ENCODE measurements at regions not wholly inside any gene's neighbourhood (a gene's known extent, or its start where the extent isn't known, plus 50 kb on each side); places are given as distances from the start of the nearest gene placed in this dataset.
A peak's percentile ranks its signal among the peaks of the same experiment; 100 is the strongest.
"Not testable (repeated sequence)": the region's sequence is repeated elsewhere in the genome, so short reads cannot be mapped to it uniquely, and the experiment has no call there.

GRCh38 chr10:42149027-42149700 lies 489.2 kb downstream of the ZNF33B start (continued):
- TF ChIP-seq ZNF707 (tag by site-specific recombination; IDR thresholded peaks at IDR 0.05) (no peak), ZNF157 (tag by site-specific recombination; IDR thresholded peaks at IDR 0.05) (no peak), PRDM1 (tag by site-specific recombination; IDR thresholded peaks at IDR 0.05) (no peak), ZNF366 (tag by site-specific recombination; conservative IDR thresholded peaks at IDR 0.05) (no peak), SP7 (tag by site-specific recombination; IDR thresholded peaks at IDR 0.05) (no peak), KLF17 (tag by site-specific recombination; IDR thresholded peaks at IDR 0.05) (no peak), MZF1 (tag by site-specific recombination; IDR thresholded peaks at IDR 0.05; ENCODE audit: borderline replicate concordance) (no peak), MEIS1 (CRISPR knock-in tag; IDR thresholded peaks at IDR 0.05; ENCODE audit: borderline replicate concordance) (no peak), ZNF610 (tag by site-specific recombination; IDR thresholded peaks at IDR 0.05; ENCODE audit: borderline replicate concordance) (no peak), YY2 (tag by site-specific recombination; IDR thresholded peaks at IDR 0.05) (no peak), ZNF146 (tag by site-specific recombination; IDR thresholded peaks at IDR 0.05) (no peak), ZEB2 (tag by site-specific recombination; IDR thresholded peaks at IDR 0.05) (no peak)
- TF ChIP-seq, protein P1, sequence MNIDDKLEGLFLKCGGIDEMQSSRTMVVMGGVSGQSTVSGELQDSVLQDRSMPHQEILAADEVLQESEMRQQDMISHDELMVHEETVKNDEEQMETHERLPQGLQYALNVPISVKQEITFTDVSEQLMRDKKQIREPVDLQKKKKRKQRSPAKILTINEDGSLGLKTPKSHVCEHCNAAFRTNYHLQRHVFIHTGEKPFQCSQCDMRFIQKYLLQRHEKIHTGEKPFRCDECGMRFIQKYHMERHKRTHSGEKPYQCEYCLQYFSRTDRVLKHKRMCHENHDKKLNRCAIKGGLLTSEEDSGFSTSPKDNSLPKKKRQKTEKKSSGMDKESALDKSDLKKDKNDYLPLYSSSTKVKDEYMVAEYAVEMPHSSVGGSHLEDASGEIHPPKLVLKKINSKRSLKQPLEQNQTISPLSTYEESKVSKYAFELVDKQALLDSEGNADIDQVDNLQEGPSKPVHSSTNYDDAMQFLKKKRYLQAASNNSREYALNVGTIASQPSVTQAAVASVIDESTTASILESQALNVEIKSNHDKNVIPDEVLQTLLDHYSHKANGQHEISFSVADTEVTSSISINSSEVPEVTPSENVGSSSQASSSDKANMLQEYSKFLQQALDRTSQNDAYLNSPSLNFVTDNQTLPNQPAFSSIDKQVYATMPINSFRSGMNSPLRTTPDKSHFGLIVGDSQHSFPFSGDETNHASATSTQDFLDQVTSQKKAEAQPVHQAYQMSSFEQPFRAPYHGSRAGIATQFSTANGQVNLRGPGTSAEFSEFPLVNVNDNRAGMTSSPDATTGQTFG (tag by site-specific recombination; IDR thresholded peaks at IDR 0.05; ENCODE audit: borderline replicate concordance) = no peak

GRCh38 chr10:42146165-42146564 lies 492.2 kb downstream of the ZNF33B start:
- not testable (repeated sequence) for H3K36me3 ChIP-seq (ENCODE audit: control insufficient read depth in 2 of 2, insufficient read depth in 1 of 2, low read length in 2 of 2); H3K4me1 ChIP-seq (ENCODE audit: control insufficient read depth, insufficient read depth, low read length)
- peak; percentile 74 for TF ChIP-seq ATF2 (tag by site-specific recombination; IDR thresholded peaks at IDR 0.05; ENCODE audit: low read depth)

GRCh38 chr10:42138023-42138422 lies 500.3 kb downstream of the ZNF33B start:
- H3K4me1 ChIP-seq (ENCODE audit: control insufficient read depth, insufficient read depth, low read length); H3K4me3 ChIP-seq (ENCODE audit: low read depth, low read length); H3K27ac ChIP-seq (ENCODE audit: extremely low read depth, low read depth, low read length); H3K36me3 ChIP-seq (ENCODE audit: control insufficient read depth in 2 of 2, insufficient read depth in 1 of 2, low read length in 2 of 2); POLR2A ChIA-PET; H3K9me3 ChIP-seq (ENCODE audit: control insufficient read depth, insufficient read depth, low read depth, low read length); CTCF ChIA-PET: not testable (repeated sequence)

More at GRCh38 chr10:42146165-42146564, 492.2 kb downstream of the ZNF33B start:
- H3K4me3 ChIP-seq (ENCODE audit: low read depth, low read length); POLR2A ChIA-PET; H3K27ac ChIP-seq (ENCODE audit: extremely low read depth, low read depth, low read length); H3K9me3 ChIP-seq (ENCODE audit: control insufficient read depth, insufficient read depth, low read depth, low read length); CTCF ChIA-PET: not testable (repeated sequence)

- Histone ChIP-seq H3K4me3 (ENCODE audit: low read depth, low read length) (no peak overlapping the region), H3K27ac (ENCODE audit: extremely low read depth, low read depth, low read length) (no peak overlapping the region), H3K36me3 (ENCODE audit: control insufficient read depth in 2 of 2, insufficient read depth in 1 of 2, low read length in 2 of 2) (no peaks in the 10 kb centered on the region), H3K4me1 (ENCODE audit: control insufficient read depth, insufficient read depth, low read length) (no peaks in the 10 kb centered on the region), H3K9me3 (ENCODE audit: control insufficient read depth, insufficient read depth, low read depth, low read length) (no peaks in the 10 kb centered on the region)
- ChIA-PET POLR2A (no interaction called here), CTCF (no interaction called here)
- no peak for TF ChIP-seq ZNF391 (tag by site-specific recombination; IDR thresholded peaks at IDR 0.05; ENCODE audit: borderline replicate concordance, low read depth)
- no peak for TF ChIP-seq ZNF311 (tag by site-specific recombination; IDR thresholded peaks at IDR 0.05; ENCODE audit: borderline replicate concordance)
- TF ChIP-seq ZNF580 (tag by site-specific recombination; IDR thresholded peaks at IDR 0.05) = no peak
- TF ChIP-seq ZNF488 (tag by site-specific recombination; IDR thresholded peaks at IDR 0.05) = no peak
- no peak for TF ChIP-seq SP7 (tag by site-specific recombination; IDR thresholded peaks at IDR 0.05)
- TF ChIP-seq ZNF548 (tag by site-specific recombination; IDR thresholded peaks at IDR 0.05) = no peak
- no peak for TF ChIP-seq ZNF626 (tag by site-specific recombination; IDR thresholded peaks at IDR 0.05)
- no peak for TF ChIP-seq ZNF449 (tag by site-specific recombination; IDR thresholded peaks at IDR 0.05)
- TF ChIP-seq ZNF404 (tag by site-specific recombination; IDR thresholded peaks at IDR 0.05) = no peak
- no peak for TF ChIP-seq GFI1B (tag by site-specific recombination; IDR thresholded peaks at IDR 0.05)
Observed at GRCh38 chr10:42113158-42113450, 525.3 kb downstream of the ZNF33B start.
